AG04450 (cell line): ENCODE measurements at regions not wholly inside any gene's neighbourhood (a gene's known extent, or its start where the extent isn't known, plus 50 kb on each side); places are given as distances from the start of the nearest gene placed in this dataset.

Experiments
- CTCF ChIA-PET: fragments of 300-600, 350-600 bp; formaldehyde crosslinking; extraction: SDS; loops from one replicate; lab custom pipeline; 2022; ENCODE audit warnings: antibody characterized with exemption, inconsistent platforms; lab: Charles Lee
- POLR2A ChIA-PET: fragments of 350-600 bp; formaldehyde crosslinking; extraction: SDS; loops from one replicate; lab custom pipeline; 2021; ENCODE audit warnings: antibody characterized with exemption, inconsistent platforms; lab: Yijun Ruan, JAX
- DNase-seq: peaks from one replicate; pipeline ENCODE4 v3.0.0-alpha.2; 2011; ENCODE audit warnings: low read depth, low spot score
- H3K27ac ChIP-seq: one replicate; pipeline ENCODE4 v1.5.1; 2012; ENCODE audit warnings: low read depth, low read length, control low read depth
- H3K27me3 ChIP-seq: one replicate; pipeline ENCODE4 v1.6.0; 2012; ENCODE audit warnings: low read length; ENCODE audit not compliant: control insufficient read depth, insufficient read depth
- H3K4me3 ChIP-seq: 2 replicates; pipeline ENCODE4 v1.5.1; 2011; ENCODE audit warnings: mild to moderate bottlenecking, low read depth, low read length, control low read depth
- H3K9me3 ChIP-seq: 2 replicates; pipeline ENCODE4 v1.5.1; 2012; ENCODE audit warnings: low read length; ENCODE audit not compliant: control insufficient read depth, insufficient read depth
- CTCF ChIP-seq: IDR thresholded peaks from 2 replicates; pipeline ENCODE4 v1.5.1; 2011; ENCODE audit warnings: low read depth, low read length, control low read depth, inconsistent platforms

DNA sequence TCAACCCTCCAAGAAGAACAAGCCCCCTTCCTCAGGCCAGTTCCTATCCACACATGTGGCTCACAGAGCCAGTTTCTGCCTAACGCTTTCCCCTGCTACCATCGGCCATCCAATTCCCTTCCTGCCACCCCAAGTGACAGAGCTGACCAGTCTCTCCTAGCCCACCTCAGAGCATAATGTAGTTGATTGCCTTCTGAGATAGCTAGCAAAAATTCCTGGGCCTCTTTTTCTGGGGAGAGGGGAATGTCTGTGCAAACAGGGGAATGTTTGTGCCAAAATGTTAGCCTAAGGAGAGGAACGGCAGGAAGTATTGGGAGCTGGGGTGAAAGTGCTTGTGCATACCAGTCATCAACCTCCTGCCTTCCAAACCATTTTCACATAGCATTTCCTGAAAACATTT is 157.0 kb downstream of the PJA2 start:
- Histone ChIP-seq H3K27ac (no peak overlapping the region), H3K4me3 (no peak overlapping the region), H3K27me3 (peaks cover 5% of the 10 kb centered on the region), H3K9me3 (no peaks in the 10 kb centered on the region)
- TF ChIP-seq CTCF: no peak
- CTCF ChIA-PET: no interaction called here
- no peak for DNase-seq
- POLR2A ChIA-PET: no interaction called here

GRCh38 chr5:109250533-109251329 is 159.0 kb downstream of the PJA2 start:
- H3K9me3 ChIP-seq: peaks cover 8% of the 10 kb centered on the region; the same call in 1 of the 2 replicates
- H3K27me3 ChIP-seq: peaks cover 5% of the 10 kb centered on the region
- ChIA-PET CTCF (no interaction called here), POLR2A (no interaction called here)
- H3K27ac ChIP-seq: no peak overlapping the region
- DNase-seq: no peak
- no peak overlapping the region for H3K4me3 ChIP-seq
- TF ChIP-seq CTCF: no peak

DNA sequence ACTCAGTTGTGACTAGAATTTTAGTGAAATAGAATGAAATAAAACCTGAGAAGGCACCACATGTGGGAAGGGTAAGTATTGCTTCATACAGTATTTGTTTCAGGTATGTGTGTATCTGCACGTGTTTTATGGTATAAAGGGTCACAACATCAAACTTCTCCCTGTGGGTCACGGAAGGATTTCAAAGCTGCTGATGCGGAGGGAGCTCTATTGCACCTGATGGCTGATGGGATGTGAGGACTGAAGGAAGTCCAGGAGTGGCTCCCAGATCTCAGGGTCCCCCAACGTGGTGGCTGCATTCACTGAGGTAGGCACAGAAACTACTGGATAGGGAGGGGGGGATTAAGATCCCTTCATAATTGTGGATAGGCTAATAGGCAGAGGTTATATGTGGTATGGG is 159.7 kb downstream of the PJA2 start:
- no peak for TF ChIP-seq CTCF
- POLR2A ChIA-PET: no interaction called here
- CTCF ChIA-PET: interaction anchor here (0.6 kb wide), 1 partner anchor 863 kb away, joined by 3 read pairs; no protein-coding TSS in a partner anchor

GRCh38 chr5:109249126-109249525 is 160.6 kb downstream of the PJA2 start:
- ChIA-PET POLR2A (no interaction called here), CTCF (no interaction called here)
- no peak overlapping the region for H3K4me3 ChIP-seq
- H3K27ac ChIP-seq: no peak overlapping the region
- no peak for DNase-seq
- peaks cover 5% of the 10 kb centered on the region for H3K27me3 ChIP-seq
- H3K9me3 ChIP-seq: peaks cover 8% of the 10 kb centered on the region; the same call in 1 of the 2 replicates
- TF ChIP-seq CTCF: no peak

More for the DNA sequence above, 159.7 kb downstream of the PJA2 start:
- no peak for DNase-seq
- H3K4me3 ChIP-seq: no peak overlapping the region
- H3K27ac ChIP-seq: no peak overlapping the region
- peaks cover 8% of the 10 kb centered on the region; the same call in 1 of the 2 replicates for H3K9me3 ChIP-seq
- peaks cover 5% of the 10 kb centered on the region for H3K27me3 ChIP-seq

GRCh38 chr5:109247986-109248385 is 161.8 kb downstream of the PJA2 start:
- no peak for DNase-seq
- CTCF ChIA-PET: no interaction called here

More at GRCh38 chr5:109247986-109248385, 161.8 kb downstream of the PJA2 start:
- H3K27me3 ChIP-seq: peaks cover 5% of the 10 kb centered on the region
- no peak overlapping the region for H3K27ac ChIP-seq
- no peak for TF ChIP-seq CTCF
- H3K4me3 ChIP-seq: no peak overlapping the region
- H3K9me3 ChIP-seq: peaks cover 8% of the 10 kb centered on the region; the same call in 1 of the 2 replicates
- POLR2A ChIA-PET: no interaction called here
